Stomach (tissue), 4 donors: ENCODE measurements at regions not wholly inside any gene's neighbourhood (a gene's known extent, or its start where the extent isn't known, plus 50 kb on each side); places are given as distances from the start of the nearest gene placed in this dataset.

ENCODE experiments used
- CTCF ChIP-seq, 7 experiments: fragments of 450-650 bp in 4 of 7; fragments of 200-600 bp in 3 of 7; sonication (generic) in 3 of 7; IDR thresholded peaks; one replicate each; pipeline ENCODE4 v1.5.1; 2016 to 2019; ENCODE audit warnings: antibody characterized with exemption in 7 of 7, control low read depth in 2 of 7, mild to moderate bottlenecking in 1 of 7
- POLR2A ChIP-seq, 4 donors: fragments of 450-650 bp; IDR thresholded peaks; one replicate each; pipeline ENCODE4 v1.6.1; 2016; ENCODE audit warnings: antibody characterized with exemption in 4 of 4, control low read depth in 2 of 4, mild to moderate bottlenecking in 1 of 4, moderate library complexity in 1 of 4

DNA sequence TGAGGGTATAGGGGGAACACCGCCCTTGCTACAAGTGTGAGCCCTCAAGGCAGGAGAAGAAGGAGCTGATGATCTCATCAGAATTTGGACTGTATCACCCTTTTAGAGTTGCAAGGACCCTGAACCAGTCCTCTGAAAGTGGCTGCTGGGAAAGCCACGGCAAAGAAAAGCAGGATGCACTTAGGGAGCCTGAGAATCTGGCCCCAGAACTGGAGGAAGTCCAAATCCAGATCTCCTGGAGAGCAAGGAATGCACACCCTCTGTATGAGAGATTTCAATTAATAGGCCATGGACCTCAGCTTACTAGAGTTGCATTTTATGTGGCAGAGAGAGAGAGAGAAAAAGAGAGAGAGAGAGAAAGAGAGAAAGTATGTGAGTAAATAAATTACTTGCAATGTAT, 662.9 kb downstream of the CCSER2 start:
- TF ChIP-seq CTCF (IDR thresholded peaks at IDR 0.05): no peak
- TF ChIP-seq POLR2A (IDR thresholded peaks at IDR 0.05): no peak
